Activated CD4-positive, alpha-beta T cell treated with anti-CD3 and anti-CD28 coated beads for 48 hours (primary cell): ENCODE measurements at regions not wholly inside any gene's neighbourhood (a gene's known extent, or its start where the extent isn't known, plus 50 kb on each side); places are given as distances from the start of the nearest gene placed in this dataset.
"Not testable (repeated sequence)": the region's sequence is repeated elsewhere in the genome, so short reads cannot be mapped to it uniquely, and the experiment has no call there.

Source experiments
- DNase-seq: peaks from one replicate; pipeline ENCODE4 v3.0.0-alpha.2; 2020

- peak; percentile 70 for DNase-seq
These were observed 156.3 kb upstream of the PZP start for GRCh38 chr12:9364224-9365176.

GRCh38 chr12:9363145-9363544 is 154.9 kb upstream of the PZP start:
- DNase-seq, result peak; percentile 32

GRCh38 chr12:9361879-9362326 is 153.7 kb upstream of the PZP start:
- DNase-seq, result no peak

- DNase-seq, result peak; percentile 37
These were observed 146.0 kb upstream of the PZP start for GRCh38 chr12:9354009-9354754.

- no peak for DNase-seq
These were observed 142.9 kb upstream of the PZP start for GRCh38 chr12:9351136-9351535.

- no peak for DNase-seq
These were observed 142.0 kb upstream of the PZP start for GRCh38 chr12:9349888-9350885.

- DNase-seq, result no peak
These were observed 140.8 kb upstream of the PZP start for GRCh38 chr12:9348906-9349518.

- DNase-seq, result peak; percentile 12
These were observed 139.3 kb upstream of the PZP start for GRCh38 chr12:9347328-9348127.

- no peak for DNase-seq
These were observed 138.7 kb upstream of the PZP start for GRCh38 chr12:9346866-9347327.

- DNase-seq, result no peak
These were observed 137.0 kb upstream of the PZP start for GRCh38 chr12:9345171-9345570.

- no peak for DNase-seq
These were observed 136.3 kb upstream of the PZP start for GRCh38 chr12:9344541-9344940.

- no peak for DNase-seq
These were observed 135.5 kb upstream of the PZP start for GRCh38 chr12:9343731-9344130.

- DNase-seq, result no peak
These were observed 134.6 kb upstream of the PZP start for GRCh38 chr12:9342614-9343353.

- no peak for DNase-seq
These were observed 133.0 kb upstream of the PZP start for GRCh38 chr12:9341260-9341585.

- no peak for DNase-seq
These were observed 132.4 kb upstream of the PZP start for GRCh38 chr12:9340422-9341259.

- no peak for DNase-seq
These were observed 129.5 kb upstream of the PZP start for GRCh38 chr12:9337656-9338055.

- DNase-seq, result not testable (repeated sequence)
These were observed 128.3 kb upstream of the PZP start for GRCh38 chr12:9336375-9337011.

- no peak for DNase-seq
These were observed 127.7 kb upstream of the PZP start for GRCh38 chr12:9335867-9336266.

- DNase-seq, result no peak
These were observed 126.8 kb upstream of the PZP start for GRCh38 chr12:9334964-9335363.
